ENCODE measurements at regions not wholly inside any gene's neighbourhood (a gene's known extent, or its start where the extent isn't known, plus 50 kb on each side); places are given as distances from the start of the nearest gene placed in this dataset.

DNA sequence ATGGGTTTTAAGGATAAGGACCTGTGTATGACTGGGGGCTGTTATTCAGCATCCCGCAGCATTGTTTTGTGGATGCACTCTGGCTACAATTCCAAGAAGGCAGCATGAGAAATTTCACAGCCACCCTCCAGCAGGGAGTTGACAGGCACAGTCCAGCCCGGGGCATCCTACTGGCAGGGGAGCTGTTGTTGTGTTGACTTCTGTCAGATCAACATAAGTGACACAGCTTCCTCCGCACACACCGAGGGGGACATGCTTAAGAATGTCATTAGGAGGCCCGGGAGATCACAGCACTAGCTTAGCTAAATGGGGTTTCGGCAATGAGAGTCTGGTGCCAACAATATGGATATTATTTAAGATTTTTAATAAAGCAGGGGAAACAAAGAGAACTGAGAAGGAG lies 326.5 kb downstream of the ASMT start:
- intact Hi-C loops (cut with DNase I): no loop called here
- no peak overlapping the region for H3K27ac ChIP-seq (replicated peaks in 1 of 4)
- H3K4me1 ChIP-seq: no peaks in the 10 kb centered on the region
- H3K9me3 ChIP-seq: no peaks in the 10 kb centered on the region
- H3K36me3 ChIP-seq: no peaks in the 10 kb centered on the region
- DNase-seq (ENCODE audit: extremely low spot score): no peak
- no peak overlapping the region for H3K4me3 ChIP-seq
- TF ChIP-seq POLR2A (IDR thresholded peaks at IDR 0.05; ENCODE audit: low read depth) (no peak), POLR2AphosphoS5 (IDR thresholded peaks at IDR 0.05) (no peak), EP300 (IDR thresholded peaks at IDR 0.05) (no peak)
- TF ChIP-seq, protein P1, sequence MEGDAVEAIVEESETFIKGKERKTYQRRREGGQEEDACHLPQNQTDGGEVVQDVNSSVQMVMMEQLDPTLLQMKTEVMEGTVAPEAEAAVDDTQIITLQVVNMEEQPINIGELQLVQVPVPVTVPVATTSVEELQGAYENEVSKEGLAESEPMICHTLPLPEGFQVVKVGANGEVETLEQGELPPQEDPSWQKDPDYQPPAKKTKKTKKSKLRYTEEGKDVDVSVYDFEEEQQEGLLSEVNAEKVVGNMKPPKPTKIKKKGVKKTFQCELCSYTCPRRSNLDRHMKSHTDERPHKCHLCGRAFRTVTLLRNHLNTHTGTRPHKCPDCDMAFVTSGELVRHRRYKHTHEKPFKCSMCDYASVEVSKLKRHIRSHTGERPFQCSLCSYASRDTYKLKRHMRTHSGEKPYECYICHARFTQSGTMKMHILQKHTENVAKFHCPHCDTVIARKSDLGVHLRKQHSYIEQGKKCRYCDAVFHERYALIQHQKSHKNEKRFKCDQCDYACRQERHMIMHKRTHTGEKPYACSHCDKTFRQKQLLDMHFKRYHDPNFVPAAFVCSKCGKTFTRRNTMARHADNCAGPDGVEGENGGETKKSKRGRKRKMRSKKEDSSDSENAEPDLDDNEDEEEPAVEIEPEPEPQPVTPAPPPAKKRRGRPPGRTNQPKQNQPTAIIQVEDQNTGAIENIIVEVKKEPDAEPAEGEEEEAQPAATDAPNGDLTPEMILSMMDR (IDR thresholded peaks at IDR 0.05): no peak
- WGBS: 70% methylated on average over 5 of the region's 6 CpGs
- no peaks in the 10 kb centered on the region for H3K27me3 ChIP-seq

DNA sequence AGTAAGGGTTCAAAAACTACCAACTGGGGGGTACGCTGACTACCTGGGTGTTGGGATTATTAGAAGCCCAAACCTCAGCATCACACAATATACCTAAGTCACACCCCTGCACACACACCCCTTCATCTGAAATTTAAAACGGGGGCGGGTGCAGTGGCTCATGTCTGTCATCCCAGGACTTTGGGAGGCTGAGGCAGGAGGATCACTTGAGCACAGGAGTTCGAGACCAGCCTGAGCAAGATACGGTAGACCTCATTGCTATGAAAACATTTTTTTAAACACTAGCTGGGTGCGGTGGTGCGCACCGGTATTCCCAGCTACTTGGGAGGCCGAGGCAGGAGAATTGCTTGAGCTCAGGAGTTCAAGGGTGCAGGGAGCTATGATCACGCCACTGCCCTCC lies 331.0 kb downstream of the ASMT start:
- H3K36me3 ChIP-seq: no peaks in the 10 kb centered on the region
- 96% methylated on average over 10 of the region's 10 CpGs for WGBS
- DNase-seq (ENCODE audit: extremely low spot score): no peak
- no peak overlapping the region for H3K27ac ChIP-seq (replicated peaks in 1 of 4)
- no peaks in the 10 kb centered on the region for H3K9me3 ChIP-seq
- H3K4me1 ChIP-seq: no peaks in the 10 kb centered on the region
- no peak overlapping the region for H3K4me3 ChIP-seq
- TF ChIP-seq EP300 (IDR thresholded peaks at IDR 0.05): no peak
- TF ChIP-seq POLR2A (IDR thresholded peaks at IDR 0.05; ENCODE audit: low read depth): no peak
- no peak for TF ChIP-seq POLR2AphosphoS5 (IDR thresholded peaks at IDR 0.05)
- TF ChIP-seq, protein P1 (IDR thresholded peaks at IDR 0.05): no peak
- H3K27me3 ChIP-seq: no peaks in the 10 kb centered on the region
- intact Hi-C loops (cut with DNase I): no loop called here

DNA sequence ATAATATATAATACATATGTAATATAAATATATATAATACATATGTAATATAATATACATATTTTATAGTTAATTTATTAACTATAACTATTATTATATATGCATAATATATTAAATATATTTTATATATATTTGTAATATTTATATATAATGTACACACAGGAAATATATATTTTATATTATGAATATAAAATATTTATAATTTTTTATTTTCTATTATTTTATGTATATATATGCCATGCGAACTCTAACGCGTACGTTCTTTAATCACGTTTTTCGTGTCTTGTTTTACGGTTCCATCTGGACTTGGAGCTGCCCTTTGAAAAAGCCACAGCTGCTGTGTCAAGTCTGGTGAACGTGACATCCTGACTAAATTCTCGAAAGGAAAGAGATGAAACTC lies 332.1 kb downstream of the ASMT start:
- Histone ChIP-seq H3K27me3 (no peaks in the 10 kb centered on the region), H3K27ac (replicated peaks in 1 of 4) (no peak overlapping the region), H3K4me1 (no peaks in the 10 kb centered on the region), H3K36me3 (no peaks in the 10 kb centered on the region), H3K9me3 (no peaks in the 10 kb centered on the region), H3K4me3 (no peak overlapping the region)
- no peak for DNase-seq (ENCODE audit: extremely low spot score)
- TF ChIP-seq, protein P1 (IDR thresholded peaks at IDR 0.05): no peak
- TF ChIP-seq EP300 (IDR thresholded peaks at IDR 0.05) (no peak), POLR2AphosphoS5 (IDR thresholded peaks at IDR 0.05) (no peak), POLR2A (IDR thresholded peaks at IDR 0.05; ENCODE audit: low read depth) (no peak)
- 93% methylated on average over 9 of the region's 9 CpGs for WGBS
- intact Hi-C loops (cut with DNase I): no loop called here

Data from esophagus muscularis mucosa (tissue), 4 donors.